NCI-H2029 treated with DMSO at 0.1 percent for 48 hours (cell line): ENCODE measurements at regions not wholly inside any gene's neighbourhood (a gene's known extent, or its start where the extent isn't known, plus 50 kb on each side); places are given as distances from the start of the nearest gene placed in this dataset.

ENCODE experiments used
- DNase-seq: peaks from one replicate; lab custom pipeline; 2025; lab: John Stamatoyannopoulos, UW

GRCh38 chr4:130338851-130339250 is 1242.9 kb downstream of the C4orf33 start:
- no peak for DNase-seq

GRCh38 chr4:130349745-130350144 is 1253.8 kb downstream of the C4orf33 start:
- no peak for DNase-seq

GRCh38 chr4:130356873-130357272 is 1260.9 kb downstream of the C4orf33 start:
- DNase-seq: no peak

GRCh38 chr4:130359542-130359941 is 1263.6 kb downstream of the C4orf33 start:
- no peak for DNase-seq

GRCh38 chr4:130361616-130362015 is 1265.7 kb downstream of the C4orf33 start:
- no peak for DNase-seq

GRCh38 chr4:130368668-130369067 is 1272.7 kb downstream of the C4orf33 start:
- peak; percentile 38 for DNase-seq

- DNase-seq: no peak
Measured at GRCh38 chr4:130393231-130393630, 1297.3 kb downstream of the C4orf33 start.

GRCh38 chr4:130393642-130394041 is 1297.7 kb downstream of the C4orf33 start:
- peak; percentile 2 for DNase-seq

- DNase-seq: no peak
Measured at GRCh38 chr4:130395871-130396270, 1299.9 kb downstream of the C4orf33 start.

- no peak for DNase-seq
Measured at GRCh38 chr4:130403221-130403620, 1307.3 kb downstream of the C4orf33 start.

- DNase-seq: no peak
Measured at GRCh38 chr4:130416228-130416627, 1320.3 kb downstream of the C4orf33 start.

- no peak for DNase-seq
Measured at GRCh38 chr4:130419211-130419975, 1323.4 kb downstream of the C4orf33 start.

GRCh38 chr4:130422261-130422660 is 1326.3 kb downstream of the C4orf33 start:
- DNase-seq: no peak

- no peak for DNase-seq
Measured at GRCh38 chr4:130424211-130424610, 1328.3 kb downstream of the C4orf33 start.

GRCh38 chr4:130432289-130432688 is 1336.3 kb downstream of the C4orf33 start:
- DNase-seq: no peak

- DNase-seq: no peak
Measured at GRCh38 chr4:130449741-130450140, 1353.8 kb downstream of the C4orf33 start.

- DNase-seq: no peak
Measured at GRCh38 chr4:130468340-130468739, 1372.4 kb downstream of the C4orf33 start.

- no peak for DNase-seq
Measured at GRCh38 chr4:130478406-130478805, 1382.5 kb downstream of the C4orf33 start.

GRCh38 chr4:130479020-130479419 is 1383.1 kb downstream of the C4orf33 start:
- no peak for DNase-seq

GRCh38 chr4:130479674-130480073 is 1383.7 kb downstream of the C4orf33 start:
- DNase-seq: no peak

- no peak for DNase-seq
Measured at GRCh38 chr4:130484826-130485225, 1388.9 kb downstream of the C4orf33 start.

- no peak for DNase-seq
Measured at GRCh38 chr4:130485371-130485770, 1389.4 kb downstream of the C4orf33 start.

- DNase-seq: no peak
Measured at GRCh38 chr4:130486186-130486585, 1390.2 kb downstream of the C4orf33 start.

GRCh38 chr4:130486841-130487240 is 1390.9 kb downstream of the C4orf33 start:
- no peak for DNase-seq
